ENCODE measurements at regions not wholly inside any gene's neighbourhood (a gene's known extent, or its start where the extent isn't known, plus 50 kb on each side); places are given as distances from the start of the nearest gene placed in this dataset.

DNA sequence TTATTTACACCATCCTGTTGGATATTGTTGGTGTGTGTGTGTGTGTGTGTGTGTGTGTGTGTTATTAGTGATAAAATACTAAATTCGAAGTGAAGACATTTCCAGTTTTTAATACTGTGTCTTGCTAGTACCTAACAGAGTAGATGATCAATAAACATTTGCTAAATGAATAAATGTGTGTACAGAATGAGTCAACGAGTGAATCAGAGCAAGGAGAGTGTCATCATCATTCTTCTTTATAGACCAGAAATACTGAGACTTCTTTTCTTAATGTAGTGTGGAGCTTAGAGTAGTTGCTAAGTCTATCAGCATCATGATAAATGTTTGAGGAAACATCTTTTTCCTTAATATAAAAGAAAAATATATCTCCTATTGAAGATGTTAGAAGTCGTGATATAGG, 169.7 kb upstream of the SATB2 start:
- DNase-seq (ENCODE audit: low read depth) = no peak

DNA sequence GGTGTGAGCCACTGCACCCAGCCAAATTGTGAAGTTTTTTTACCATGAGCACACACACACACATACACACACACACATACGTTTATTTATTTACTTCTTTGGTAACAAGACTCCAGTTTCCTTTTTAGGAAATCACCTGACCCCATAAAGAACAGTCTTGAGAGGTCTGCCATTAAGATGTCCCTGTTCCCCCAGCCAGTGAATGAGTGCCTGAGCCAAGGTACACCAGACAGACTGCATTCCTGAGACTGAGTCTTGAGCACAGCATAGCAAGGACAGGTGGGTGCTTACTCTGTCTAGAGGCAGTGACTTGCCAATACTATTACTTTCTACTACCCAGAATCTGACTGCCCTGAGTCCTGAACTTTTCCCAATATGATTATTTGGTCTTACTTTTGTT, 167.2 kb upstream of the SATB2 start:
- no peak for DNase-seq (ENCODE audit: low read depth)

DNA sequence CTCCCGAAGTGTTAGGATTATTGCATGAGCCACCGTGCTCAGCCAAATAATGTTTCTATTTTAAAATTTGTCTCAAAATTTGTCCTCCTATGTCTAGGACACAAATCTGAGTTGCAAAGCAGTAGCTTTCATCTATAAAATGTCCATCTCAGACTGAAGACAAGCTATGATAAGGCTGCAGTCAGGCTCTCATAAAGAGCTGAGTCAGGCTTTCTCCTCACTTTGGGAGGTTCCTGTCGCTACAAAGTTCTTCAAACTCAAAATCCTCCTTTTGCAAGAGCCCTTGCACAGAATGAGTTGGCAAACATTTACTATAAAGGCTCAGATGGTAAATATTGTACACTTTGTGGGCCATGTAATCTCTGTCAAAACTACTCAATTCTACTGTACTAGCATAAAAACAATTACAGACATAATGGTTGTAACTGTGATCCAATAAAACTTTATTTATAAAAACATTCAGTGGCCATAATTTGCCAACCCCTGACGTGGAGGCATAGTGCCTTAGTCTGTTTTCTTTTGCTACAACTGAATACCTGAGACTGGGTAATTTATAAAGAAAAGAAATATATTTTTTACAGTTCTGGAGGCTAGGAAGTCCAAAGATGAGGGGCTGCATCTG, 154.9 kb upstream of the SATB2 start:
- no peak for DNase-seq (ENCODE audit: low read depth)

DNA sequence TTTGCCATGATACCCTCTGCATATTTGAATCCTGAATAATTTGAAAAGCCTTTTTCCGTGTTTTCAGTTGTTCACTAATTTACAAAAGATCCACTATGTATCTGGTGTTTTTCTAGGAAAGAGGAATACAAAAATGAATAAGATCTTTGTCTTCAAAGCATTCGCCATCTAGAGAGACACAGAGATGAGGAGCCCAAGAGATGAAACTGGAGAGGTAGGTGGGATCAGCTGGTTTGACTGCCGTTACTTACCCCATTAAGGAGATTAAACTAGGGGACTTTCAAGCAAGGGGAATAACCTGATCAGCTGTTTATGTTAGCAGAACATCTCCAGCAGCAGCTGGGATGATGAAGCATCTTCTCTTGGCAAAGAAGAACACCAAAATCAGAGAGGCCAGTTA, 150.2 kb upstream of the SATB2 start:
- DNase-seq (ENCODE audit: low read depth) = no peak

DNA sequence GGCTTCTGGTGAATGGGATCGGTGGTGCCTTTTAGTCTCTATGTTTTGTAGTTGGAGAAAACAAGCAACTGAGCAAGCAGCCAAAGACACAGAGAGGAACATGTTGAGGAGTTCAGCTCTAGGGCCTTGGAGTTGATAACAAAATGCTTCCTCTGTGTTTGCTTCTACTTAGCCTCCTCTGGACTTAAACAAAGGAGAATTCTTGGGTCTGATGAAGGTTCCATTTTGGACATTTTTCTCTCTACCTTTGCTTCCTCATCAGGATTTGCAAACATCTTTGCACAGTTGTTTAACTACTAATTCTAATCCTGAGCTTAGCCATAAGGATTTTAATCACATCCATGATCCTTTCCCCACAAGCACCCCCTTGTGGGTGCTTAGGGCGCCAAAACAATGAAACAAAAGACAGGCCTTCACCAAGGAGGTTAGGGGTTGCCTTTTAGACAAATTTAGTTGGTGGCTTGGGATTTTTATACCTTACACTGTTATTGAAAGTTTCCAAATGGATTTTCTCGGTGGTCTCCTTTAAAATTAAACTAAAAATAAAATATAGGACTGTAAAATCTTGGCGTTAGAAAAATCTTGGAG, 148.5 kb upstream of the SATB2 start:
- no peak for DNase-seq (ENCODE audit: low read depth)

DNA sequence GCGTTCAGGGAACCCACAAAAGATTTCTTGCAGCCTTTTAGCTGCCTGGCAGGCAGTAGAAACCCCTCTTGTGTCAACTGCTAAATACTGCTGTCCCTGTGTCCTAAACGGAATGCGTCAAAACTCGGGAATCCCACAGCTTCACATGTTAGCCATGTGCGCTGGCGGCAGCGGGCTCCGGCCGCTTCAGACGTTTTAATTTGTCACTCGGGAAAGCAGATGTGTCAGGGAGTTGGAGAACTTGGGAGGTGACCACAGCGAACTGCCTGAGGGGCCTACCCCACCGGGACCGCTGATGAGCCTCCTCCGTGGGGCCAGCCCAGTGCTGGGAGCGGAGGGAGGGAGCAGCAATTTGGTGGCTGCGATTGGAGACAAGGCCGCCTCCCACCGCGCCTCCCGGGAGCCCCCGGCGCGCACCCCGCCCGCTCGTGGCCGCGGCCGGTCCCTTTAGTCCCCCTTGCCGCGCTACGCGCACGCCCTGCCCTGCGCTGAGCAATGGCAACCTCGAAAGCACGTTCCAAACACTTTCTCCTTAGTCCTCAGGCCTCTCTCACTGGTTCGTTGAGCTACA, 146.1 kb upstream of the SATB2 start:
- DNase-seq (ENCODE audit: low read depth) = no peak

DNA sequence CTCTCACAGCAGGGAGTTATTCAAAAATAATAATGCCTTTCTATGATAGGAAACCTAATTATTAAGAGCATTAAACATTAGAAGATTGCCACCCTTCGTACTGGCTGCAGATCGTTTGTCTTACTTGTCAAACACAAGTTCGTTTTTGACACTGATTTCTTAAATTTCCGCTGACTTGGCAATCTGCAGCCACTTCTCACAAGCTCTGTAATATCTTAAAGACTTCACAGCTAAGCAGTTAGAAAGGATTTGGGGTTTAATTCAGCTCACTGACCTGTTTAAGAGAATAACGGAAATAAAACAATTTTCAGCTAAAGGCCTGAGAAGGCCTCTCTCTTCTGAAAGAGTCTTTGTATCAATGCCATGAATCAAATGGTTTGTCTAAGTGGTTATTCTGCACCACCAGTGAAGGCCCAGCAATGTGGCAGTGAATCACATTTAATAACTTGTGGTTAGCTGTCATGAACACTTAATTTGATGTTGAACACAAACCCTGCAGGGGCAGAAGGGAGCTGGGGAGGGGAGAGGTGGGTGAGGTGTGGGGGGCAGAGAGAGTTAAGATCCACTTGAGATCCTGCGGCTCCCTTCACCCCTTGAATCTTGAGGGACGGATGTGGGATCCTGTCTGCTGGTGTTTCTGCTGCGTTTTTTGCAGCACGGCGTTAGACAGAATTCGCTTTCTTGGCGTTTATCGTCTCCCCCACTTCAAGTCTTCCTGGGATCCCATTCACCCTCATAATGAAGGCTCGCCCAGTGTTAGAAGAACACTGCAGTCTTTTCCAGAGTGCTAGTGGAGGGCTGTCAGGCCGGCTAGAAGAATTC, 145.4 kb upstream of the SATB2 start:
- DNase-seq (ENCODE audit: low read depth) = no peak

DNA sequence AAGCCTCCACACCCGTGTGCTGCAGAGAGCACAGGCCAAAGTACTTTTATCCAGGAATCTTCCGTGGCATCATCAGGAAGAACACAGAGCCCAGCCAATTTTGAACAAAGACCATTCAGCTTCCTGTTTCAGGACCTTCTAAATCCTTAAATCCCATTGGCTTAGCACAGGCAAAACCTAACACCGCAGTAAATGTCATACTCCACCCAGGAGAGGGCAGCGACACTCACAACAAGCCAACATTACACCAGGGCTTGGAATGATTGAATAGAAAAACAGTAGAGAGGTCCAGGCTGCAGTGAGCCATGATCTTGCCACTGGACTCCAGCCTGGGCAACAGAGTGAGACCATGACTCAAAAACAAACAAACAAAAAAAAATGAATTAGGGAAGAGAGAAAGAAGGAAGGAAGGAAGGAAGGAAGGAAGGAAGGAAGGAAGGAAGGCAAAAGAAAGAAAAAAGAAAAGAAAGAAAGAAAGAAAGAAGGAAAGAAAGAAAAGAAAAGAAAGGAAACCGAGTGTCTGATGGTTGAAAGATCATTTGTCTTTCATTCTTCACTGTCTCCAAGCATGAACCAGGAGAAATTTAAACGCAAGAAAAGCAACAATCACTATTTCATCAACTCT, 144.6 kb upstream of the SATB2 start:
- DNase-seq (ENCODE audit: low read depth) = peak; percentile 3

DNA sequence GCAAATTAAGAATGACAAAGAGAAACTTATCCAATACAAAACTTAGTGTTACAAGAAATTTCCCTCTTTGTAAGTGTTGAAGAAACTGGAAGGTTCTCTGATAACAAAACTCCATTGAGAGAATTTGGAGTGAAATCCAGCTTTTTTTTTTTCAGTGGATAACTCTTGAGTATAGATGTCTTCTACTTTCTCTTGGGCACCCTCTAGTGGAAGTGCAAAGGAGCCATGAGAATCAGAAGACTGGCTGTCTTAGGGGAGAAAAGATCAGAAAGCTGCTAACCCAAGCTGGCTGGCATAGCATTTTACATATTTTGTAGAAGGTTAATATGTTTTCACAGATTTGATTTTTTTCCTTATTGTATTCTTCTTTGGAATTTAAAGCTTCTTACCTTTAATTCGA, 138.8 kb upstream of the SATB2 start:
- peak; percentile 2 for DNase-seq (ENCODE audit: low read depth)

DNA sequence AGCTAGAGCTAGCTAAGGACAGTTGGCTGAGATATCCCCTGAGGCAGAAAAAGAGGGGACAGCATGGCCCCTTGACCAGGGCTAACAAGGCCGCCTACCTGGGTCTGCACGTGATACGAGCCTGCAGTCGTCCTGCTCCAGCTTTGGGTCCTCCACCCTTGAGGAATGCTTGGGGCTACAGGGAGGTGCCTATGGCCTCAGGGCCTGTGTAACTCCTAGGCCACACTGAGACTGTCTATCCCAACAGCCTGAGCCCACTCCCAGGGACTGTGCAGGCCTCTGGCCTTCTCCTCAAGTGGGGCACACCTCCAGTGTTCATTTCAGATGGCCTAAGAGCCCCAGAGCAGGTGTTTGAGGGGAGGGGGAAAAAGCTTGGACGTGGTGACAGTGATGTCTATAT, 136.7 kb upstream of the SATB2 start:
- no peak for DNase-seq (ENCODE audit: low read depth)

DNA sequence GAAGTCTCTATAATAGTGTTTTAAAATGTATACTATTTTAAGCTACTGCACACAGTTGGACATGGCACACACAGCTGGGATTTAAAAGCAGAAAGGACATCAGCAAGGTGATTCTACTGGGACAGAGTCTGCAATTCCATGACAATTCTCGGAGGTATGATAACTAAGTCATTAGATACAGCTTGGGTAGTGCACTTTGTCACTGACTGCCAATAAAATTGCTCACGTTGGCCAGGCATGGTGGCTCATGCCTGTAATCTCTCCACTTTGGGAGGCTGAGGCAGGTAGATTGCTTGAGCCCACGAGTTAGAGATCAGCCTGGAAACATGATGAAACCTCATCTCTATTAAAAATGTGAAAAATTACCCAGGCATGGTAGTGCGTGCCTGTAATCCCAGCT, 134.1 kb upstream of the SATB2 start:
- no peak for DNase-seq (ENCODE audit: low read depth)

DNA sequence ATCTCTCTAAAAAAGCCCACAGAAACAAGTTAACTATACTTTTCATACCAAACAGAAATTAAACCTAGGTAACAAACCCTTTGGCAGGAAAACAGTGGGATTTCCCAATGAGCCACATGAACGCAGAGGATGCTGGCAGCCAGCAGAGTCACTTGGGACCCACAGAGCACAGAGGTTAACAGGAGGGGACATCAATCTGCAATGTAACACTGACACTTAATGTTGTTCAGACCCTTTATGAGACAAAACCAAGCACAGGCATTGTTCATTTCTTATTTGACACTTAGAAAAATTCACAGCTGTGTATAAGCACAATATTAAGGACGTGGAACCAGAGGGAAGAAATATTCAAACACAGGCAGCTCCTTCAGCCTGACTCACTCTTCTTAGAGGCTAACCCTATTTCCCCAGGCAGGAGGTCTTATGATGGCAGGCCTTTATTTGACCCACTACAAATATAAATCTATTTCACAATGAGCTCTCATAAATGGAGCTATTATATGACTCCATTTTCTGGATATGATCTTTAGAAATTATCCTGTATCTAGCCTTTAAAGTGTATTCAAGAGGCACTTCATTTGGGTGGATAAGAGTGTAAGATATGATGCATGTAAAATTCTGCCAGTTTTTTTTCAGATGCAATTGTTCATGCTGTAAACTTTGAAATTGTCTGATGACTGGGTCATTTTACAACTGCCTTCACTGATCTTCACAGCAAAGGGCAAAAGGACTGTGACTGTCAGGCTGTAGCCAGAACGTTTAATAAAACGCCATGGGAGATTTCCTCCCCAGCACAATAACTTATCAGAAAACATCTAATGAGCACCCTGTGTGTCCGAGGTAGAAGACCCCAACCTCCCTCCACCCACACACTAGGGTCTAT, 132.8 kb upstream of the SATB2 start:
- DNase-seq (ENCODE audit: low read depth) = no peak

DNA sequence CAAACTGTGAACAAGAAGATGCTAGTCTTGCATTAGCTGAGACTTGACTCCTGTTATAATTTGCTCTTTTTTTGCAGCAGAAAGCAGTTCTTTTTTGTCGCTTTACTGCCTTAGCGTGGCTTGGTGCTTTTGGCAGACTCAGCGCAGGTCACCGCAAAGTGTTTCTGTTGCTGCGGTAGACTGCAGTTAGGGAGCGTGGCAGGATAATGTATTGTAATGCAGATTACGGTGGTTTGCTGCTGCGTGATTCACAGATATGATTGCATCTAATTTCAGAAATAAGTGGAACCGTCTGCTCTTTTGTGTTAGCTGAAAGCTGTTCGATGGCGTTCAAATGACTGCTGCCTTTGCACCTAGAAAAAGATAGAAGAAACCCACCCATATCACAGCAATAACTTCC, 131.6 kb upstream of the SATB2 start:
- no peak for DNase-seq (ENCODE audit: low read depth)

DNA sequence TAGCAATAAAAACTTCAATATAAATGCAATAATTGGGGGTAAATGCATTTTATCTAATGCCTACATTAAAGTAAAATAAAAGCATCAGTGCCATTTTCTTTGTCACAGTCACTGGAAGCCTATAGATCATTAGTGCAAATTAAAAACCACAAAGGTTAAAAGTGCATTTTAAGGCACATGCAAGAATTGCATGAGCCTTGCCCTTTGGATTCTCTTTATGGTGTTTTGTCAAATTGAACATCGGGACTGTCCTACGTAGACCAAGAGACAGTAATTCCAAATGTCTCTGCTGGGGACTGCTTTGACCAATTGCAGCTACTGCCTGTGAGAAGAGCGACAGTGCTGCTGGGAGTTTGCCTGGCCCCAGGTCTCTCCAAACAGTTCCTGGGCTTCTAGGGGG, 130.3 kb upstream of the SATB2 start:
- DNase-seq (ENCODE audit: low read depth) = no peak

DNA sequence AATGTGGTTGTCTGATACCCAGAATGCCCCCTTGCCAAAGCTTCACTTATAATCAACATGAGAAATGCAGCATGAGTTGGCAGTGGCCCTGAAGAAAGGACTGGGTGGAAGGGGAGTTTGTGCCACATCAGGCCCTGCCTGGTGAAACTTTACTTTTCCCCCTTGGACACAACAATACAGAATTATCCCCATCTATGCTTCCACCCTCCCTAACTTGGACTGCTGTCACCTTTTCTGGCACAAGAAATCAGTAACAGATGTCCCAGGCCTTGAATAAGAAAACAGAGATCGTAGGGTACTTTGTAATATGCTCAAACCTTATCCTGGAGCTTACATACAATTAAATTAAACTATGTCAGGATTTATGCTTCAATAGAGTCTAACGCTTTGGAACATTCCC, 128.9 kb upstream of the SATB2 start:
- no peak for DNase-seq (ENCODE audit: low read depth)

DNA sequence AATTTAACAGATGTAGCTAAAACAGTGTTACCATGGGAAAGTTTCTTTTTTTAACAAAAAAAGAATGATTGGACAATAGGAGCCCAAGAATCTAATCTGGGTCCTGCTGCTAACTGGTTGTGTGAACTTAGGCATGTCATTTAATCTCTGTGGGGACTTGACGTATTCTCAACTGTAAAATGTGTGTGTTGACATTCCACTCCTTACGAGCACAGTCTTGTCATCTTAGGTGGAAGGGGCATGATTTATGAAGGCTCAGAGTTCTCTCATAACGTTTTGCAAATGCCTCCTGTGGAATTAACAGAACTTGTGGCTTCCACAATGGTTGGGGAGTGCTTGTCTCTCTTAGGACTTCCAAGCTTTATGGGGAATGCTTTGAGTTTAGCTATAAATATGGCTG, 125.9 kb upstream of the SATB2 start:
- no peak for DNase-seq (ENCODE audit: low read depth)

DNA sequence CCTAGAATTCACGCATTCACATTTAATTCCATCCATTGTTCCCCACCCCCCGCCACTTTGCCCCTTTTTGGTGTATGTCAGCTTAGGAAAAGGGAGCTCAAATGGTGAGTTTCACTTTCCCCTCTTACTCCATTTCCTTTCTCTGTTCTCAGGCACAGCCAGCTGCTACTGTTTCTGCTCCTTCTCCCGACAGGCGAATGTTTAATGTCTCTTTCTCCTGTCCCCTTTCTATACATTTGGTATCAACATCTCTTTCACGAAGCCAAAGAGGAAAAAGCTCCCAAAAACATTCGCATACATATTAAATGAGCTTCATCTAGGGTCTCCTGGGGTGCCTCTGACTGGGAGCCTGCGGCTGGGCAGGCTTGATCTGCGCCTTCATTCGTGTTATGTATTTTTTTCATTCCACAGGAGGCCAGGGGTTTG, 124.2 kb upstream of the SATB2 start:
- DNase-seq (ENCODE audit: low read depth) = no peak

DNA sequence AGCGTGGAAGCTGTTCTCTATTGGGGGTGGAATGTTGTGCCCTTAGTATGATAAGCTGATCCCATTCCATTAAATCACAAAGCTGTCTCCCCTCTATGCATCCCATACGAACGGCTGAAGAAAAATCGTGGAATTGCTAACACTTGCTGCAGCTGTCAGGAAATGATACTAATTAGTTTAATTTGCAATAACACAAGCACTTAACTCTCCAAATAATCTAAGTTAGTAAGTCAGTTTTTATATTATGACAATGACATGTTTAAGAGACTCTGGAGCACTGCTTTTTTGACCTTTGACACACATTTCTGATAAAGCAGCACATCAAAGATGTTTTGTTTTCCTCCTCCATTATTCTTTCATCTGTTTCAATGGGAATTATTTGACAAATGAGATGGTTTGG, 123.7 kb upstream of the SATB2 start:
- DNase-seq (ENCODE audit: low read depth) = no peak

DNA sequence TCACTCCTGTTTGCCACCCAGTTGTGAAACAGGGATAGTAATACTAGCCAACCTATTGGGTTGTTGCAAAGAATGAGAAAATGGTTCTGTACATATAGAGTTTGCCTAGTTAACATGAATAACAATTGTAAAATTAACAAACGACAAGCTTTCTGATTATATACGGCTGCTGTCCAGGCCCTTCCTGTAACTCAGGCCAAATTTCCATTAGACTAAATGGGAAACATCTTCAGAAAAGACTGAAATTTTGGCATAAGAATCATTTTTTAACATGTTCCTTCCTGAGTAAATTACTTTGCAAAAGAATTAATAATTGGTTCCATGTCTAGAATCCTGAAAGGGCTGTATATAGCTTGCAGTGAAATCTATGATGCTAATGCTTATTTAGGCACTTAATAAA, 117.7 kb upstream of the SATB2 start:
- no peak for DNase-seq (ENCODE audit: low read depth)

DNA sequence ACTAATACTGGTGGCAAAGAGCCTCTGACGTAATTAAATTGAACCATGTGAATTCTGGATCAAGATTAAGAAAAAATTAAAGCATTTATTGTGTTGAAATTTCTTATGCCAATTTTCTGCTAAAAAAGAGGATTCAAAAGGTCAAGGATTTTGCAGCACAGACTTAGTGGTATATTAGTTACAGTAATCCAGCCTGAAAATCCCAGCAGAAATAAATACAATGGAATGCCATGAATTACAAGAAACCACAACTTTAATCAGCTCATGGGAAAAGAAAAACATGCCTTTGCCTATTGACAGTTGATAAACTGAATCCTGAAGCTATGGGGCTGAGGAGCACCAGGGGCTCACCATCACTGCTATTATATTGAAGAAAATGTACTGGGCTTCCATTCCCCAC, 114.8 kb upstream of the SATB2 start:
- DNase-seq (ENCODE audit: low read depth) = no peak

DNA sequence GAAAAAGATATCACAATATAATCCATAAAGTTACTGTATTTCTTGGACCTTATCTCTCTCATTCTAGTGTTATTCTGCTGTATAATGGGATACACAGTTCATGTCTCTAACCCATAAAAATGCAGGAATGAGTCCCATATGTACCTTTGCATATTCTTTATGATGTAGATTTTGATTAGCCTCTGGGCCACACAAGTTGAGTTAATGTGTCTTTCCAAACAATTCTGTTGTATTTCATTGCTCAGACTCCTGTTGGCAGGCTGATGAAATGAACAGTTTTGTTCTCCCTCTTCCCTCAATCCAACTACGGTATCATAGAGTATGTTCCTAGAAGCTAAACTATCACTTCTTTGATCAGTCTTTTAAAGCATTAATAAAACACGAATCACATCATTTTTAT, 113.2 kb upstream of the SATB2 start:
- no peak for DNase-seq (ENCODE audit: low read depth)

DNA sequence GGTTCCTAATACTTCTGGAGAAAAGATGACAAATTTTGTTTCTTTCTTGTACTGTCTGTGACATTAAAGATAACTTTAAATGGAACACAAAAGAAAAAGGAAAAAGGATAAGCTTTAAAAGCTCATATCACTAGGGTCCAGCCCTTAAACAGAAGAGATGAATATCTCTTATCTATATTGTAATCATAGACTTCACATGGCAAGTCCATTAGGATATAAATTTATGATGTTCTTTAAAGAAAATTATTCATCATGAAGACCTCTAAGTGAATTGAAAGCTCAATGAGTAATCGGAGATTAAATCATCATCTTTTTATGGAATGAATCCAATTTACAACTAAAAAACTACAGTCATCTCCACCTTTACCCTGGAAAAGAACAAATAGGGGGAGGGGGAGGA, 111.6 kb upstream of the SATB2 start:
- no peak for DNase-seq (ENCODE audit: low read depth)
